ENCODE measurements at regions not wholly inside any gene's neighbourhood (a gene's known extent, or its start where the extent isn't known, plus 50 kb on each side); places are given as distances from the start of the nearest gene placed in this dataset.
"Not testable (repeated sequence)": the region's sequence is repeated elsewhere in the genome, so short reads cannot be mapped to it uniquely, and the experiment has no call there.

- DNase-seq (ENCODE audit: low spot score) (no peak), ATAC-seq (no peak)
Observed at GRCh38 chr10:34016576-34016975, 682.1 kb upstream of the NRP1 start.

GRCh38 chr10:34015700-34016099 is 681.2 kb upstream of the NRP1 start:
- ATAC-seq (no peak), DNase-seq (ENCODE audit: low spot score) (no peak)

GRCh38 chr10:34013235-34013634 is 678.8 kb upstream of the NRP1 start:
- DNase-seq (ENCODE audit: low spot score) (no peak), ATAC-seq (no peak)

GRCh38 chr10:34010891-34011290 is 676.4 kb upstream of the NRP1 start:
- ATAC-seq (no peak), DNase-seq (ENCODE audit: low spot score) (no peak)

DNA sequence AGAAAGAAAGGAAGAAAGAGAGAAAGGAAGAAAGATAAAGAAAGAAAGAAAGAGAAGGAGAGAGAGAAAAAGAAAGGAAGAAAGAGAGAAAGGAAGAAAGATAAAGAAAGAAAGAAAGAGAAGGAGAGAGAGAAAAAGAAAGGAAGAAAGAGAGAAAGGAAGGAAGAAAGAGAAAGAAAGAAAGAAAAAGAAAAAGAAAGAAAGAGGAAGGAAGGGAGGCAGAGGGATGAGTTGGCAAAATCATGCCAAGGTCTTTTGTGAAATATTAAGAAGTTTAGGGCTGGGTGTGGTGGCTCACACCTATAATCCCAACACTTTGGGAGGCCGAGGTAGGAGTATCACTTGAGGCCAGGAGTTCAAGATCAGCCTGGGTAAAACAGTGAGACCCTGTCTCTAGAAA is 675.8 kb upstream of the NRP1 start:
- not testable (repeated sequence) for ATAC-seq; DNase-seq (ENCODE audit: low spot score)

GRCh38 chr10:34008656-34009055 is 674.2 kb upstream of the NRP1 start:
- DNase-seq (ENCODE audit: low spot score) = no peak
- ATAC-seq = no peak

GRCh38 chr10:34006471-34006870 is 672.0 kb upstream of the NRP1 start:
- no peak for ATAC-seq
- DNase-seq (ENCODE audit: low spot score) = no peak

DNA sequence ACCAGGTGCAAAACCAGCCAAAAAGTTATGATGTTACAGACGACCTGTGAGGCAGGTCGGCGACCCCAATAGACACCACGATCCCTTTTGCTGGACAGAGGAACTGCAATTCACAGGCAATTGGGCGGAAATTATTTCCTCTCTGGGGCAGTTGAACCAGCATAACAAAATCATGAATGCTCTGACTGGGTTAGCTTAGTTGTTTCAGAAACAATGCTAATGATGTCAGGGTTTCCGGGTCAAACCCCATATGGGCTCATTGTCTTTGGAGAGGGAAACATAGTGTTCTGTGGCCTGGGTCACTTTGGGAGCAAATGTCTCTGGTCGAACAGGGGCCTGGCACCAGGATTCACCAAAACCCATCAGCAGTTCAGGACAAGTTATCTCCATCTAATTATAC is 669.1 kb upstream of the NRP1 start:
- no peak for DNase-seq (ENCODE audit: low spot score)

DNA sequence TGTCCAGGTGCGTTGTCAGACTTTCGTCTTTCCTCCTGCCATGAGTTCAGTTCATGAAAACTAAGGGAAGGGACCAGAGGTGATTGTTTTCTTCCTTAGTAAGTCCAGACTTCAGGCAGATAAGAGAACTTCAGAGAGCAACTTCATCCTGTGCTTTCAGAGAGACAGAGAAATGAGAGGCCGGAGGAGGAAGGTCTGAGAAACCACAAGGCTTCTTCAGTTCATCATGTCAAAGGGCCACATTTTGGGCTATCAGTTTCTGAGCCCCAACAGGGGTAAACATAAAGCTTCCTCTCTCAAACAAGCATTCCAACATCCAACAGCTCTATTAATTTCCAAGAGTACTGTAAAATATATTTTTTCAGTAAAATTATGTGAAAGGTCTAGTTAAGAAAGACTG is 668.4 kb upstream of the NRP1 start:
- no peak for DNase-seq (ENCODE audit: low spot score)
- no peak for ATAC-seq

More for the DNA sequence above, 669.1 kb upstream of the NRP1 start:
- no peak for ATAC-seq

- ATAC-seq = no peak
- no peak for DNase-seq (ENCODE audit: low spot score)
Observed at GRCh38 chr10:34001831-34002230, 667.4 kb upstream of the NRP1 start.

DNA sequence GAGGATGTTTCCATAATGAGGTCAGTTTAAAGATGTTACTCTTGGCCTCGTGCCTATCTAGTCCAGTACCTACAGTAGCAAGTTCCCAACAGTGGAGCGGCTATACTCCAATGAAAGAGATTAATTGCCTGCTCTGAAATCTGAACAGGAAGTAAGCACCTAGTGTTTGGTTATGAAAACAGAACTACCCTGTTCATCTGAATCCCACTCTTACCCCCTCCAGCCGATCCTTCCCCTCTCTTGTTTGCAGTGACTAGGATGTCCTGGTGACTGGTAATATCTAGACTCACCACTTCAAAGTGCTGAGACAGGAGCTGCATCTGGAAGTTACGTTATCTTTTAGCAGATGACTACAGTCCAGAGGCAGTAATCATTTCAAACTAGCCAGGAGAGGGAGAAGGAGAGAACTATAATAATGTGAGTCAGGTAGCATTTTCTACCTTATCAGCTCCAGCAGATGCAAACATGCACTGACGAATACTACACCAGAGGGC is 666.7 kb upstream of the NRP1 start:
- DNase-seq (ENCODE audit: low spot score) (no peak), ATAC-seq (no peak)

DNA sequence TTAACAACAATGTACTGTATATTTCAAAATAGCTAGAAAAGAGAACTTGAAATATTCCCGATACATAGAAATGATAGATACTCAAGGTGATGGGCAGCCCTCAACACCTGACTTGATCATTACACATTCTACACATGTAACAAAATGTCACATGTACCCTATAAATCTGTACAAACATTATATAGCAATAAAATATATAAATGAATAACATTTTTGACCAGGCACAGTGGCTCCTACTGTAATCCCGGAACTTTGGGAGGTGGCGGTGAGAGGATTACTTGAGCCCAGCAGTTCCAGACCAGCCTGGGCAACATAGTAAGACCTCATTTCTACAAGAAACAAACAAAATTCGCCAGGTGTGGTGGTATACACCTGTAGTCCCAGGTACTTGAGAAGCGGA is 659.5 kb upstream of the NRP1 start:
- no peak for DNase-seq (ENCODE audit: low spot score)
- ATAC-seq = no peak

DNA sequence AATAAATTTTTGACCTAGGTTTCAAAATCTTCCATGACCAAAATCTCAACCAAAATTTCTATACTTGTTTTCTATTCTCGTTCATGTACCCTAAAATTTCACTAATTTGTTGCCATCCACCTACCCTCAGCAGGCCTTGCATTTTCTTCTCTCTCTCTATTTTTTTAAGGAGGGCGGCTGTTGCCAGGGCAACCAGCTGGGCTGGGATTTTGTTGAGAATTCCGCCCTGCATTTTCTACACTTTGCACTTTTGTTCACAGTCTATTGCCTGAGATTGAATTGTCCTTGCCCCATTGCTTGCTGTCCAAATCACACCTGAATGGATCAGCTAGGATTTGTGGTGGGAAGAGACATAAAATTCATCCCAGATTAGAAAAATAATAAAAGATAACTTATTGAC is 657.5 kb upstream of the NRP1 start:
- ATAC-seq (no peak), DNase-seq (ENCODE audit: low spot score) (no peak)

- ATAC-seq = peak; percentile 38
- DNase-seq (ENCODE audit: low spot score) = no peak
Observed at GRCh38 chr10:33986515-33986914, 652.0 kb upstream of the NRP1 start.

DNA sequence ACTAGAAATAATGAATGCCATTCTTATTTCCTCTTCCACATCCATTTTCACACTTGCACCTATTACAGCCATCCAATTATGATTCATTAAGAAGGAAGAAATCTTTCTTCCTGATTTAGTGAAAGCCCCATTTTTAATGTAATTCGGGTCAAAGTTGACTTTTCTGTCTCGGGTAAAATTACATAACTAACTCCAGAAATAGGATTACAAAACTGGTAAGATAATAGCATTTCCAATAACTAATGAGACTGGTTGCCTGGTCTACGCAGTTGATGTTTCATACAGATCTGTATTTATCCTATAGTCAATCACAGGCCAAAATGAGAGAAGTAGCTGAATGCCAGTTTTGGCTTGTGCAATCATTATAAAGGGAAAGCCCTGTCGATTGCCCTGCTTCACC is 651.5 kb upstream of the NRP1 start:
- no peak for ATAC-seq
- DNase-seq (ENCODE audit: low spot score) = no peak

DNA sequence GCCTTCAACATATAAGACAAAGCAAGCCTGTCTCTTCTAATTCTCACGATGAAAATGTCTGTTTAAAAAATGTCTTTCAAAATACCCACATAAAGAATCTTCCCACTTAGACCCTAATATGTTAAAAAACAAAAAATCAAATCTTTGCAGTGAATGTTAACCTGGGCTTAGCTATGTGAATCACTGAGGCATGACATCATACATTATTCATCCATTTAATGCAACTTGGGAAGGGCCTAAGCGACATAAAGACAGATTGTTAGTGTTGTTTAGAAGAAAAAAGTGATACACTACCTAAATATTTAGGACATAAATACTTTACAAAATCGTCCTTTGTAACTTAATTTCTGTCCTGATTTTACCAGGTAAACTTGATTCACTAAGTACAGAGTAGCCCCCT is 648.5 kb upstream of the NRP1 start:
- DNase-seq (ENCODE audit: low spot score) = no peak
- ATAC-seq = no peak

DNA sequence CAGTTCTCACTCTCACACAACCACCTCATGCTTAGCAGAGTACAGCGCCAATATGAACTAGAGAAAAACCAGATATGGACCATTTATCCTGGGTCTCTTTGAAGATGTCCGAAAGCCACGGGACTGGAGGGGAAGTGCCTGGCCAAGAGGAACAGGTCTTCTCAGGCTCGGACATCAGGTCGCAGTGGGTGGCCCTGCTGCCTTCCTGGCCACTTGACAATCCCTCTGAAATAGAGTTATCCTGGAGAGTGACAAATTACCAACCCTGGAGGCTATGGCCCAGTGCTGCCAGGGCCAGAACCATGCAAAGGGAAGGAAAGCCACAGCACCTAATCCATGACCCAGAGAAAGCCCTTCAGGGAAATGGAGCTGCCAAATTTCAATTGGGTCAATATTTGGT is 646.8 kb upstream of the NRP1 start:
- no peak for DNase-seq (ENCODE audit: low spot score)
- ATAC-seq = no peak

DNA sequence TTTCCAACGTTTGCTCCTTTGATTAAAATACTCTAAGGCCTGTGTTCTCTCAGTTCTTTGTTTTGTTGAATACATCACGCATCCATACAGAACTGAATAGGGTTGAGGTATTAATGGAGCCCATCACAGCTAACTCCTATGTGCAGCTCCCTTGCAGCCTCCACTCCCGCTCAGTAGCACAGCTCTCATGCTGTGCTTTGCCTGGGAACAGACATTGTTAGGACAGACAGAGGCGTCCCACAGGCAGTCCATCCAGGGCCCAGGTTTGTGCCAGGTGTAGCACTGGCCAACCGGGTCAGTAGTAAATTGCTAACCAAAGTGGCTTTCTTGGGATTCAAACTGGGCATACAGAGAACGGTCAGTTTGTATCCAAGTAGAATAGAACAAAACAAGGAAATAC is 644.7 kb upstream of the NRP1 start:
- ATAC-seq (no peak), DNase-seq (ENCODE audit: low spot score) (no peak)

DNA sequence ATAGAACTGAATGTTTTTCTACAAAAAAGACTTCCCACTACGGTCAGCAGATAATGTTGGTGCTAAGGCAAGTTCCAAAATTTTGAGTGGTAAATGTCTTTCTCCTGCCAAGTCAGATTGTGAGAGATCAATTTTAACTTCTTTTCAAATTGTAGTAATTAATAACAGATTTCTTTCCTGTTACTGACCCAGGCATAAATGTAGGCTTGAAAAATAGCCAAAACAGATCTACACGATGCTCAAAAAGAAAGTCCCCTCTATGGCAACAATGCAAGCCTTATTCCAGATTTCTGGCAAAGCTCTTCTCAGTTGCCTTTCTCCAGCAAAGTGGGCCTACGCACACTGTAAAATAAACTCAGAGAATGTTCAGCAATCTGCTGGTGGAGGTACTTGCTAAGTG is 641.0 kb upstream of the NRP1 start:
- no peak for ATAC-seq
- DNase-seq (ENCODE audit: low spot score) = no peak

- no peak for DNase-seq (ENCODE audit: low spot score)
- no peak for ATAC-seq
Observed at GRCh38 chr10:33974976-33975478, 640.6 kb upstream of the NRP1 start.

DNA sequence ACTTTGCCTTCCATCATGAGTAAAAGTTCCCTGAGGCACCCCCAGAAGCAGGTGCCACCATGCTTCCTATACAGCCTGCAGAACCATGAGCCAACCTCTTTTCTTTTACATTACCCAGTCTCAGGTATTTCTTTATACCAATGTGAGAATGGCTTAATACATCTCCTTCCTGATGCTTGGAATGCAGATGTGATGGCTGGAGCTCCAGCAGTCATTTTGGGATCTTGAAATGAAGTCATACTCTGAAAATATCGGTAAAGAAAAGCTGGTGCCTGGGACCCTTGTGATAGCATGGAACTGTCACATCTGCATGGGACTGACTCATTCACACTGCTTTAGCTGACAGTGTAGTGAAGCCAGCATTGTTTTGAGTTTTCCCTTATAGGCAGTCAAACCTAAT is 634.5 kb upstream of the NRP1 start:
- DNase-seq (ENCODE audit: low spot score) (no peak), ATAC-seq (no peak)

DNA sequence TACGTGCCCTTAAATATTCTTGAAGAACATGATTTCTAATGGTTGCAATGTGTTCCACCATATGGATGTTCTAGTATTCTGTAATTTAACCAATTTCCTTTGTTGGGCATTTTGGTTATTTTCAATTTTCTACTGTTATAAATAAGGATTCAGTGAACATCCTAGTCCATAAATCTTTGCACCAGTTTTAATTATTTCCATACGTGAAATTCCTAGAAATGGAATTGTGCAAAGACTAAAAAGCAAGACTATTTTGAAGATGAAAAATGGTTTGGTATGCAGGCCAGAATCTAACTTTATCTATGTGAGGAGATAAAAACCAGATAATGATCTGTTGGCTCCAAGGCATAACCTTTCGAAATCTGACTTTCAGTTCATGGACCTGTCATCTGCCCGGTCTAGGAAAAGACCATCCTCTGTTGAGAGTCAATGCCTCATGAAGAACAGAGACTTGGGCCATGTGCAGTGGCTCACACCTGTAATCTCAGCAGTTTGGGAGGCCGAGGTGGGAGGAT is 633.2 kb upstream of the NRP1 start:
- DNase-seq (ENCODE audit: low spot score) (no peak), ATAC-seq (no peak)

- DNase-seq (ENCODE audit: low spot score) = no peak
- no peak for ATAC-seq
Observed at GRCh38 chr10:33966946-33967345, 632.5 kb upstream of the NRP1 start.

All from left lobe of liver (tissue), 2 donors.